Liver (tissue), 8 donors: ENCODE measurements at regions not wholly inside any gene's neighbourhood (a gene's known extent, or its start where the extent isn't known, plus 50 kb on each side); places are given as distances from the start of the nearest gene placed in this dataset.

Source experiments
- DNase-seq: peaks from one replicate; pipeline ENCODE4 v3.0.0-alpha.2; 2017; ENCODE audit warnings: low spot score
- H3K27ac ChIP-seq, 2 donors: one replicate each; pipeline ENCODE4 v1.7.0; 2013; ENCODE audit warnings: inconsistent platforms in 2 of 2, low read length in 2 of 2, control low read depth in 1 of 2, low read depth in 1 of 2, mild to moderate bottlenecking in 1 of 2
- H3K27me3 ChIP-seq, 4 donors: one replicate each; pipeline versions ENCODE4 v1.6.1 to v1.7.0; 2013; ENCODE audit warnings: low read length in 3 of 4, inconsistent platforms in 1 of 4, mild to moderate bottlenecking in 1 of 4, moderate library complexity in 1 of 4; ENCODE audit not compliant: control insufficient read depth in 4 of 4, insufficient read depth in 4 of 4
- H3K36me3 ChIP-seq, 4 donors: one replicate each; pipeline versions ENCODE4 v1.6.1 to v1.7.0; 2013; ENCODE audit warnings: low read length in 3 of 4, mild to moderate bottlenecking in 3 of 4, low read depth in 1 of 4, moderate library complexity in 1 of 4; ENCODE audit not compliant: control insufficient read depth in 4 of 4, insufficient read depth in 3 of 4
- H3K4me1 ChIP-seq, 4 donors: one replicate each; pipeline versions ENCODE4 v1.6.1 to v1.7.0; 2013; ENCODE audit warnings: low read length in 3 of 4, mild to moderate bottlenecking in 3 of 4, moderate library complexity in 1 of 4; ENCODE audit not compliant: control insufficient read depth in 4 of 4, insufficient read depth in 4 of 4
- H3K4me3 ChIP-seq, 3 donors: one replicate each; pipeline versions ENCODE4 v1.6.1 to v1.7.0; 2013; ENCODE audit warnings: low read length in 3 of 3, control low read depth in 1 of 3, low read depth in 1 of 3, mild to moderate bottlenecking in 1 of 3
- H3K9ac ChIP-seq, 2 donors: one replicate each; pipeline ENCODE4 v1.7.0; 2013; ENCODE audit warnings: low read length in 2 of 2, mild to moderate bottlenecking in 2 of 2, moderate library complexity in 2 of 2, control low read depth in 1 of 2, low read depth in 1 of 2
- H3K9me3 ChIP-seq, 4 donors: one replicate each; pipeline versions ENCODE4 v1.6.1 to v1.7.0; 2013; ENCODE audit warnings: low read length in 3 of 4; ENCODE audit not compliant: control insufficient read depth in 4 of 4
- EGR1 ChIP-seq, 2 donors: IDR thresholded peaks; 2 replicates each; pipeline ENCODE4 v1.6.1; 2016 to 2018; ENCODE audit warnings: antibody characterized with exemption in 2 of 2, low read depth in 2 of 2
- FOXA1 ChIP-seq: IDR thresholded peaks from 2 replicates; pipeline ENCODE4 v1.6.1; 2016; ENCODE audit warnings: antibody characterized with exemption
- FOXA2 ChIP-seq: IDR thresholded peaks from 2 replicates; pipeline ENCODE4 v1.6.1; 2016; ENCODE audit warnings: antibody characterized with exemption
- GABPA ChIP-seq, 2 donors: IDR thresholded peaks in 1 of 2; conservative IDR thresholded peaks in 1 of 2; 2 replicates each; pipeline ENCODE4 v1.6.1; 2016; ENCODE audit warnings: antibody characterized with exemption in 2 of 2, mild to moderate bottlenecking in 1 of 2, moderate library complexity in 1 of 2
- HNF4A ChIP-seq, 2 donors: conservative IDR thresholded peaks; 2 replicates each; pipeline ENCODE4 v1.6.1; 2016; ENCODE audit warnings: antibody characterized with exemption in 2 of 2, mild to moderate bottlenecking in 2 of 2
- HNF4G ChIP-seq: IDR thresholded peaks from 2 replicates; pipeline ENCODE4 v1.6.1; 2016; ENCODE audit warnings: antibody characterized with exemption
- JUND ChIP-seq, 2 donors: IDR thresholded peaks; 2 replicates each; pipeline ENCODE4 v1.6.1; 2016; ENCODE audit warnings: antibody characterized with exemption in 2 of 2
- NR2F2 ChIP-seq: IDR thresholded peaks from 2 replicates; pipeline ENCODE4 v1.6.1; 2016; ENCODE audit warnings: antibody characterized with exemption
- RXRA ChIP-seq, 2 donors: IDR thresholded peaks; 2 replicates each; pipeline ENCODE4 v1.6.1; 2017 to 2018; ENCODE audit warnings: antibody characterized with exemption in 2 of 2, mild to moderate bottlenecking in 1 of 2
- SP1 ChIP-seq: IDR thresholded peaks from 2 replicates; pipeline ENCODE4 v1.6.1; 2018; ENCODE audit warnings: antibody characterized with exemption, mild to moderate bottlenecking
- TAF1 ChIP-seq: conservative IDR thresholded peaks from 2 replicates; pipeline ENCODE4 v1.6.1; 2016; ENCODE audit warnings: antibody characterized with exemption, mild to moderate bottlenecking
- YY1 ChIP-seq: IDR thresholded peaks from 2 replicates; pipeline ENCODE4 v1.6.1; 2016; ENCODE audit warnings: antibody characterized with exemption, mild to moderate bottlenecking
- WGBS: extraction: QIAGEN DNeasy Blood & Tissue Kit; methylation state at CpG from one replicate; pipeline ENCODE4 v1.1.7; 2013; 5-methylcytosine and 5-hydroxymethylcytosine counted together
- TF ChIP-seq, protein P1 (sequence below): IDR thresholded peaks from 2 replicates; pipeline ENCODE4 v1.6.1; 2016; ENCODE audit warnings: antibody characterized with exemption, mild to moderate bottlenecking
- TF ChIP-seq, protein P2 (sequence below): IDR thresholded peaks from 2 replicates; pipeline ENCODE4 v1.6.1; 2016; ENCODE audit warnings: antibody characterized with exemption
- TF ChIP-seq, protein P3 (sequence below): IDR thresholded peaks from 2 replicates; pipeline ENCODE4 v1.6.1; 2016; ENCODE audit warnings: antibody characterized with exemption
- TF ChIP-seq, protein P4 (sequence below): fragments of 150-350 bp; IDR thresholded peaks from 2 replicates; pipeline ENCODE4 v1.5.1; 2017; ENCODE audit warnings: improper control_type of control experiment, low read depth, low read length; ENCODE audit not compliant: missing input control
- donor health status: healthy.
- donor health status: healthy.
- donor health status: healthy.
- donor health status: healthy.
- donor health status: healthy.

DNA sequence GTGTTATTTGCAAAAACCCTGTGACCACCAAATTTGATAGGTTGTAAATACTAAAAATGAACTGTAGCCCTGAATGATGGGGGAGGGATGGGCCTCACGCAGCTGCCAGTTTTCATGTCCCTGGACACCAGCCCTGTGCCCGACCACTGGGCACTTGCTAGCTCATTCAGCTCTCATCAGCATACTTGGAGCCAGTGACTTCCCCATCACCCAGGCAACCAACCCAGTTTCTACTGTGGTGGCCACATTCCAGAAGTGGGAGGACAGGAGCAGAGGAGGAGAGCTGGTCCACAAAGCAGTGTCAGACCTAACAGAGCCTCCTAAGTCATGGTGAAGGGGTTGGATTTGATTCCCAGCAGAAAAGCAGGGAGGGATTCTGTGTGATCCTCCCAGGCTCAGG lies 128.2 kb downstream of the CPEB2 start:
- no peaks in the 10 kb centered on the region for H3K36me3 ChIP-seq
- DNase-seq = no peak
- no peak overlapping the region for H3K9ac ChIP-seq
- H3K4me3 ChIP-seq = no peak overlapping the region
- no peak overlapping the region for H3K27ac ChIP-seq
- H3K9me3 ChIP-seq = no peaks in the 10 kb centered on the region
- WGBS = 90% methylated on average over 2 of the region's 2 CpGs
- TF ChIP-seq HNF4G (no peak), FOXA1 (no peak), TAF1 (no peak), EGR1 (IDR thresholded peaks at IDR 0.05; ENCODE audit: low read depth in 2 of 2) (no peak)
- no peaks in the 10 kb centered on the region for H3K4me1 ChIP-seq
- H3K27me3 ChIP-seq = no peaks in the 10 kb centered on the region

DNA sequence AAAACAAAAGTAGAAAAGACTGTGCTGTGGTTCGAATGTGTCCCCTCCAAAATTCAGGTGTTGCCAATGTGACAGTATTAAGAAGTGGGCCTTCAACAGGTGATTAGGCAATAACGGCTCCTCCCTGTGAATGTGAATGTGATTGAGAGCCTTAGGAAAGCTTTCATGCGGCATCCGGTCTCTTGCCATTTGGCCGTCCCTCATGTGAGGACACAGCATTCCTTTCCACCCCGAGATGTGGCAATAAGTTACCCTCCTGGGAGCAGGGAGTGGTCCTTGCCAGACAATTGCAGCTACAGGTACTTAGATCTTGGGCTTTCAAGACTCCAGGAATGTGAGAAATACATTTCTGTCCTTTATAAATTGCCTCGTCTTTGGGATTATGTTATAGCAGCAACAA lies 129.3 kb downstream of the CPEB2 start:
- Histone ChIP-seq H3K36me3 (no peaks in the 10 kb centered on the region), H3K4me1 (no peaks in the 10 kb centered on the region), H3K27ac (no peak overlapping the region), H3K9me3 (no peaks in the 10 kb centered on the region), H3K27me3 (no peaks in the 10 kb centered on the region), H3K9ac (no peak overlapping the region), H3K4me3 (no peak overlapping the region)
- no peak for DNase-seq
- 76% methylated on average over 7 of the region's 7 CpGs for WGBS
- TF ChIP-seq HNF4G (no peak), RXRA (IDR thresholded peaks at IDR 0.05) (no peak), EGR1 (IDR thresholded peaks at IDR 0.05; ENCODE audit: low read depth in 2 of 2) (no peak), NR2F2 (no peak), FOXA1 (no peak), HNF4A (conservative IDR thresholded peaks at IDR 0.05) (no peak), FOXA2 (no peak), TAF1 (no peak)
- TF ChIP-seq, protein P1, sequence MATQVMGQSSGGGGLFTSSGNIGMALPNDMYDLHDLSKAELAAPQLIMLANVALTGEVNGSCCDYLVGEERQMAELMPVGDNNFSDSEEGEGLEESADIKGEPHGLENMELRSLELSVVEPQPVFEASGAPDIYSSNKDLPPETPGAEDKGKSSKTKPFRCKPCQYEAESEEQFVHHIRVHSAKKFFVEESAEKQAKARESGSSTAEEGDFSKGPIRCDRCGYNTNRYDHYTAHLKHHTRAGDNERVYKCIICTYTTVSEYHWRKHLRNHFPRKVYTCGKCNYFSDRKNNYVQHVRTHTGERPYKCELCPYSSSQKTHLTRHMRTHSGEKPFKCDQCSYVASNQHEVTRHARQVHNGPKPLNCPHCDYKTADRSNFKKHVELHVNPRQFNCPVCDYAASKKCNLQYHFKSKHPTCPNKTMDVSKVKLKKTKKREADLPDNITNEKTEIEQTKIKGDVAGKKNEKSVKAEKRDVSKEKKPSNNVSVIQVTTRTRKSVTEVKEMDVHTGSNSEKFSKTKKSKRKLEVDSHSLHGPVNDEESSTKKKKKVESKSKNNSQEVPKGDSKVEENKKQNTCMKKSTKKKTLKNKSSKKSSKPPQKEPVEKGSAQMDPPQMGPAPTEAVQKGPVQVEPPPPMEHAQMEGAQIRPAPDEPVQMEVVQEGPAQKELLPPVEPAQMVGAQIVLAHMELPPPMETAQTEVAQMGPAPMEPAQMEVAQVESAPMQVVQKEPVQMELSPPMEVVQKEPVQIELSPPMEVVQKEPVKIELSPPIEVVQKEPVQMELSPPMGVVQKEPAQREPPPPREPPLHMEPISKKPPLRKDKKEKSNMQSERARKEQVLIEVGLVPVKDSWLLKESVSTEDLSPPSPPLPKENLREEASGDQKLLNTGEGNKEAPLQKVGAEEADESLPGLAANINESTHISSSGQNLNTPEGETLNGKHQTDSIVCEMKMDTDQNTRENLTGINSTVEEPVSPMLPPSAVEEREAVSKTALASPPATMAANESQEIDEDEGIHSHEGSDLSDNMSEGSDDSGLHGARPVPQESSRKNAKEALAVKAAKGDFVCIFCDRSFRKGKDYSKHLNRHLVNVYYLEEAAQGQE = no peak
- TF ChIP-seq, protein P2, sequence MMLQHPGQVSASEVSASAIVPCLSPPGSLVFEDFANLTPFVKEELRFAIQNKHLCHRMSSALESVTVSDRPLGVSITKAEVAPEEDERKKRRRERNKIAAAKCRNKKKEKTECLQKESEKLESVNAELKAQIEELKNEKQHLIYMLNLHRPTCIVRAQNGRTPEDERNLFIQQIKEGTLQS = no peak

DNA sequence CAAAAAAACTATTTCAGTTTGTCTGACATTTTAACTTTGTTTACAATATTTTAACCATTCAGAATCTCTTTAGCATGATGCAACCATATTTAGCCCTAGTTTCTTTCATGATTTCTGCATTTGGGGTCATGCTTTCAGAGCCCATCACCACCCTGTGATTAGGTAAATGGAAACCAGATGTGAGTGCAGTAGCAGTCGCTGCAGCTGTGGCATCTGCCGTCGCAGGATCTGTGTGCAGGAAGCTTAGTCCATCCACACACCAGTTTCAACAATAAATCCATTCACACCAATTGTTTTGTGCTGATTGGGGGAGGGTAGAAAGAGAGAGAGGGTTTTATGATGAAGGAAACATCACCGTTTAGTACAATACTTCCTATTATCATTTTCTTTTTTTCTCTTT lies 130.5 kb downstream of the CPEB2 start:
- Histone ChIP-seq H3K9ac (no peak overlapping the region), H3K9me3 (no peaks in the 10 kb centered on the region), H3K27ac (no peak overlapping the region), H3K27me3 (no peaks in the 10 kb centered on the region), H3K4me1 (no peaks in the 10 kb centered on the region), H3K4me3 (no peak overlapping the region), H3K36me3 (no peaks in the 10 kb centered on the region)
- no peak for DNase-seq
- TF ChIP-seq FOXA2 (no peak), EGR1 (IDR thresholded peaks at IDR 0.05; ENCODE audit: low read depth in 2 of 2) (no peak), SP1 (no peak), RXRA (IDR thresholded peaks at IDR 0.05) (no peak), JUND (IDR thresholded peaks at IDR 0.05) (no peak), HNF4G (no peak), YY1 (no peak), TAF1 (no peak), GABPA (IDR thresholded peaks at IDR 0.05 in 1 of 2, conservative IDR thresholded peaks at IDR 0.05 in 1 of 2) (no peak), HNF4A (conservative IDR thresholded peaks at IDR 0.05) (no peak), FOXA1 (no peak)
- TF ChIP-seq, protein P3, sequence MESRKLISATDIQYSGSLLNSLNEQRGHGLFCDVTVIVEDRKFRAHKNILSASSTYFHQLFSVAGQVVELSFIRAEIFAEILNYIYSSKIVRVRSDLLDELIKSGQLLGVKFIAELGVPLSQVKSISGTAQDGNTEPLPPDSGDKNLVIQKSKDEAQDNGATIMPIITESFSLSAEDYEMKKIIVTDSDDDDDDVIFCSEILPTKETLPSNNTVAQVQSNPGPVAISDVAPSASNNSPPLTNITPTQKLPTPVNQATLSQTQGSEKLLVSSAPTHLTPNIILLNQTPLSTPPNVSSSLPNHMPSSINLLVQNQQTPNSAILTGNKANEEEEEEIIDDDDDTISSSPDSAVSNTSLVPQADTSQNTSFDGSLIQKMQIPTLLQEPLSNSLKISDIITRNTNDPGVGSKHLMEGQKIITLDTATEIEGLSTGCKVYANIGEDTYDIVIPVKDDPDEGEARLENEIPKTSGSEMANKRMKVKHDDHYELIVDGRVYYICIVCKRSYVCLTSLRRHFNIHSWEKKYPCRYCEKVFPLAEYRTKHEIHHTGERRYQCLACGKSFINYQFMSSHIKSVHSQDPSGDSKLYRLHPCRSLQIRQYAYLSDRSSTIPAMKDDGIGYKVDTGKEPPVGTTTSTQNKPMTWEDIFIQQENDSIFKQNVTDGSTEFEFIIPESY = no peak
- TF ChIP-seq, protein P4, sequence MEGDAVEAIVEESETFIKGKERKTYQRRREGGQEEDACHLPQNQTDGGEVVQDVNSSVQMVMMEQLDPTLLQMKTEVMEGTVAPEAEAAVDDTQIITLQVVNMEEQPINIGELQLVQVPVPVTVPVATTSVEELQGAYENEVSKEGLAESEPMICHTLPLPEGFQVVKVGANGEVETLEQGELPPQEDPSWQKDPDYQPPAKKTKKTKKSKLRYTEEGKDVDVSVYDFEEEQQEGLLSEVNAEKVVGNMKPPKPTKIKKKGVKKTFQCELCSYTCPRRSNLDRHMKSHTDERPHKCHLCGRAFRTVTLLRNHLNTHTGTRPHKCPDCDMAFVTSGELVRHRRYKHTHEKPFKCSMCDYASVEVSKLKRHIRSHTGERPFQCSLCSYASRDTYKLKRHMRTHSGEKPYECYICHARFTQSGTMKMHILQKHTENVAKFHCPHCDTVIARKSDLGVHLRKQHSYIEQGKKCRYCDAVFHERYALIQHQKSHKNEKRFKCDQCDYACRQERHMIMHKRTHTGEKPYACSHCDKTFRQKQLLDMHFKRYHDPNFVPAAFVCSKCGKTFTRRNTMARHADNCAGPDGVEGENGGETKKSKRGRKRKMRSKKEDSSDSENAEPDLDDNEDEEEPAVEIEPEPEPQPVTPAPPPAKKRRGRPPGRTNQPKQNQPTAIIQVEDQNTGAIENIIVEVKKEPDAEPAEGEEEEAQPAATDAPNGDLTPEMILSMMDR = no peak
- TF ChIP-seq, protein P2 = no peak
- 76% methylated on average over 4 of the region's 4 CpGs for WGBS
